ENCODE measurements at regions not wholly inside any gene's neighbourhood (a gene's known extent, or its start where the extent isn't known, plus 50 kb on each side); places are given as distances from the start of the nearest gene placed in this dataset.

- TF ChIP-seq JUND (IDR thresholded peaks at IDR 0.05) (no peak), RAD21 (IDR thresholded peaks at IDR 0.05; ENCODE audit: low read length) (no peak), EP300 (IDR thresholded peaks at IDR 0.05; ENCODE audit: borderline replicate concordance in 1 of 2, low read depth in 1 of 2, low read length in 1 of 2) (no peak), CTCF (IDR thresholded peaks at IDR 0.05) (no peak)
Observed at GRCh38 chr10:59560161-59560560, 149.5 kb downstream of the SLC16A9 start.

Measured in SK-N-SH (cell line).